Esophagus squamous epithelium (tissue), 4 donors: ENCODE measurements at regions not wholly inside any gene's neighbourhood (a gene's known extent, or its start where the extent isn't known, plus 50 kb on each side); places are given as distances from the start of the nearest gene placed in this dataset.

Source experiments
- POLR2A ChIP-seq, 4 donors: fragments of 450-650 bp; IDR thresholded peaks; one replicate each; pipeline ENCODE4 v1.6.1; 2017; ENCODE audit warnings: antibody characterized with exemption in 4 of 4, mild to moderate bottlenecking in 4 of 4, moderate library complexity in 3 of 4
- TF ChIP-seq, protein P1 (sequence below), 6 experiments: fragments of 450-650 bp in 4 of 6; fragments of 200-600 bp in 2 of 6; sonication (generic) in 2 of 6; IDR thresholded peaks; one replicate each; pipeline ENCODE4 v1.5.1; 2016 to 2019; ENCODE audit warnings: antibody characterized with exemption in 6 of 6, mild to moderate bottlenecking in 4 of 6, moderate library complexity in 4 of 6

DNA sequence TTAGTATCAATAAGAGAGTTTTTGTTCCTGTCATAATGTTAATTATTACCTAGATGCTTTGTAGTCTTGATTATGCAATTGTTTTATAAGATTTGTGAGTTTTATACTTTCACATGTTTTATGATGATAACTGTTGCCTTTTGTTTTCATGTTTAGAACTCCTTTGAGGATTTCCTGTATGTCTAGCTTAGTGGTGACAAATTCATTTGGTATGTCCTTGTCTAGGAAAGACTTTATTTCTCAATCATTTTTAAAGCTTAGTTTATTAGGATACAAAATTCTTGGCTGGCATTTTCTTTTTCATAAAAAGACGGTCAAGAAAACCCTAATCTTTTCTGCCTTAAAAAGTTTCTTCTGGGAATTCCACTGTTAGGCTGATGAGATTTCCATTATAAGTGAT is 849.9 kb upstream of the EYS start:
- TF ChIP-seq, protein P1, sequence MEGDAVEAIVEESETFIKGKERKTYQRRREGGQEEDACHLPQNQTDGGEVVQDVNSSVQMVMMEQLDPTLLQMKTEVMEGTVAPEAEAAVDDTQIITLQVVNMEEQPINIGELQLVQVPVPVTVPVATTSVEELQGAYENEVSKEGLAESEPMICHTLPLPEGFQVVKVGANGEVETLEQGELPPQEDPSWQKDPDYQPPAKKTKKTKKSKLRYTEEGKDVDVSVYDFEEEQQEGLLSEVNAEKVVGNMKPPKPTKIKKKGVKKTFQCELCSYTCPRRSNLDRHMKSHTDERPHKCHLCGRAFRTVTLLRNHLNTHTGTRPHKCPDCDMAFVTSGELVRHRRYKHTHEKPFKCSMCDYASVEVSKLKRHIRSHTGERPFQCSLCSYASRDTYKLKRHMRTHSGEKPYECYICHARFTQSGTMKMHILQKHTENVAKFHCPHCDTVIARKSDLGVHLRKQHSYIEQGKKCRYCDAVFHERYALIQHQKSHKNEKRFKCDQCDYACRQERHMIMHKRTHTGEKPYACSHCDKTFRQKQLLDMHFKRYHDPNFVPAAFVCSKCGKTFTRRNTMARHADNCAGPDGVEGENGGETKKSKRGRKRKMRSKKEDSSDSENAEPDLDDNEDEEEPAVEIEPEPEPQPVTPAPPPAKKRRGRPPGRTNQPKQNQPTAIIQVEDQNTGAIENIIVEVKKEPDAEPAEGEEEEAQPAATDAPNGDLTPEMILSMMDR (IDR thresholded peaks at IDR 0.05): no peak
- no peak for TF ChIP-seq POLR2A (IDR thresholded peaks at IDR 0.05)
